ENCODE measurements at regions not wholly inside any gene's neighbourhood (a gene's known extent, or its start where the extent isn't known, plus 50 kb on each side); places are given as distances from the start of the nearest gene placed in this dataset.

DNA sequence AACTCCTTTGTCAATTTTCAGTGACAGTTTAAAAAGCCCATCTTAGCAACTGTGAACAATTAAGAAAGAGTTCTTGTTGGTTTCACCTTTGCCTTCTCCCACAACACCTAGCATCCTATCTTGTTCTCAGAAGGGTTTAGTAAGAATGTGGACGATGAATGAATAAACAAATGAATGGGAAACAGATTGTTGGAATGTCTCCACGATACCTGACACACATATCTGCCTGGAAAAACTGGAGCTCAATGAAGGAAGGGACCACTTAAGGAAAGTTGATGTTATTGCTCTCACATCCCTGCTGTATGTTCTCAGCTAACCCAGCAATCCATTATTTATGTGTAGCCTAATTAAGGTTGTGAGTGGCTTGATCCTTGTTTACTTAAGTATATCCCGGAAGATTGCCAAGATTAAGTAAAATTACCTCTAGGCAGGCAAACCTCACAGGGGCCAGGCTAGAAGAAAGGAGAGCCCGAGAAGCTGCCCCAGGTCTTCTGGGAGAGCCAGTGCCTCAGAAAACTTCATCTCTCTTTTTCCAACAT lies 286.4 kb downstream of the NXPE2 start:
- Histone ChIP-seq H3K4me3 (no peak overlapping the region), H3K9me3 (ENCODE audit: low read depth) (no peaks in the 10 kb centered on the region), H3K4me2 (peak overlapping the region; percentile 25), H3K36me3 (replicated peaks; ENCODE audit: insufficient read depth, low read depth) (no peaks in the 10 kb centered on the region), H3K27me3 (no peaks in the 10 kb centered on the region), H3K79me2 (no peaks in the 10 kb centered on the region), H3K9me2 (replicated peaks; ENCODE audit: insufficient read depth) (no peaks in the 10 kb centered on the region), H3K27ac (peak overlapping the region; percentile 47), H2AFZ (no peak overlapping the region), H3K4me1 (ENCODE audit: insufficient read depth) (peaks cover 20% of the 10 kb centered on the region), H4K20me1 (ENCODE audit: insufficient read depth, poor library complexity, severe bottlenecking) (no peaks in the 10 kb centered on the region)
- TF ChIP-seq EZH2 (IDR thresholded peaks at IDR 0.05; ENCODE audit: borderline replicate concordance) (no peak), EZH2phosphoT487 (IDR thresholded peaks at IDR 0.05; ENCODE audit: low read depth, severe bottlenecking, unreplicated experiment) (no peak)
- TF ChIP-seq, protein P1, sequence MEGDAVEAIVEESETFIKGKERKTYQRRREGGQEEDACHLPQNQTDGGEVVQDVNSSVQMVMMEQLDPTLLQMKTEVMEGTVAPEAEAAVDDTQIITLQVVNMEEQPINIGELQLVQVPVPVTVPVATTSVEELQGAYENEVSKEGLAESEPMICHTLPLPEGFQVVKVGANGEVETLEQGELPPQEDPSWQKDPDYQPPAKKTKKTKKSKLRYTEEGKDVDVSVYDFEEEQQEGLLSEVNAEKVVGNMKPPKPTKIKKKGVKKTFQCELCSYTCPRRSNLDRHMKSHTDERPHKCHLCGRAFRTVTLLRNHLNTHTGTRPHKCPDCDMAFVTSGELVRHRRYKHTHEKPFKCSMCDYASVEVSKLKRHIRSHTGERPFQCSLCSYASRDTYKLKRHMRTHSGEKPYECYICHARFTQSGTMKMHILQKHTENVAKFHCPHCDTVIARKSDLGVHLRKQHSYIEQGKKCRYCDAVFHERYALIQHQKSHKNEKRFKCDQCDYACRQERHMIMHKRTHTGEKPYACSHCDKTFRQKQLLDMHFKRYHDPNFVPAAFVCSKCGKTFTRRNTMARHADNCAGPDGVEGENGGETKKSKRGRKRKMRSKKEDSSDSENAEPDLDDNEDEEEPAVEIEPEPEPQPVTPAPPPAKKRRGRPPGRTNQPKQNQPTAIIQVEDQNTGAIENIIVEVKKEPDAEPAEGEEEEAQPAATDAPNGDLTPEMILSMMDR (IDR thresholded peaks at IDR 0.05; ENCODE audit: poor library complexity), result no peak
- DNase-seq (ENCODE audit: low spot score), result peak; percentile 15
- 25% methylated on average over 4 of the region's 4 CpGs for WGBS (ENCODE audit: low lambda C conversion rate, missing lambda C conversion rate)

GRCh38 chr11:114970927-114971645 lies 292.8 kb downstream of the NXPE2 start:
- 88% methylated on average over 9 of the region's 9 CpGs for WGBS (ENCODE audit: low lambda C conversion rate, missing lambda C conversion rate)
- Histone ChIP-seq H2AFZ (no peak overlapping the region), H3K9me3 (ENCODE audit: low read depth) (no peaks in the 10 kb centered on the region), H3K36me3 (replicated peaks; ENCODE audit: insufficient read depth, low read depth) (no peaks in the 10 kb centered on the region), H4K20me1 (ENCODE audit: insufficient read depth, poor library complexity, severe bottlenecking) (no peaks in the 10 kb centered on the region), H3K4me2 (no peak overlapping the region), H3K9me2 (replicated peaks; ENCODE audit: insufficient read depth) (no peaks in the 10 kb centered on the region), H3K4me3 (no peak overlapping the region), H3K27me3 (peaks cover 19% of the 10 kb centered on the region), H3K27ac (no peak overlapping the region), H3K4me1 (ENCODE audit: insufficient read depth) (peaks cover 5% of the 10 kb centered on the region), H3K79me2 (no peaks in the 10 kb centered on the region)
- TF ChIP-seq, protein P1 (IDR thresholded peaks at IDR 0.05; ENCODE audit: poor library complexity), result no peak
- TF ChIP-seq EZH2 (IDR thresholded peaks at IDR 0.05; ENCODE audit: borderline replicate concordance), result no peak
- TF ChIP-seq EZH2phosphoT487 (IDR thresholded peaks at IDR 0.05; ENCODE audit: low read depth, severe bottlenecking, unreplicated experiment), result no peak
- no peak for DNase-seq (ENCODE audit: low spot score)

- TF ChIP-seq EZH2 (IDR thresholded peaks at IDR 0.05; ENCODE audit: borderline replicate concordance), result no peak
- WGBS (ENCODE audit: low lambda C conversion rate, missing lambda C conversion rate), result 56% methylated on average over 2 of the region's 2 CpGs
- H3K4me2 ChIP-seq, result no peak overlapping the region
These were observed 293.8 kb downstream of the NXPE2 start for GRCh38 chr11:114972105-114972504.

DNA sequence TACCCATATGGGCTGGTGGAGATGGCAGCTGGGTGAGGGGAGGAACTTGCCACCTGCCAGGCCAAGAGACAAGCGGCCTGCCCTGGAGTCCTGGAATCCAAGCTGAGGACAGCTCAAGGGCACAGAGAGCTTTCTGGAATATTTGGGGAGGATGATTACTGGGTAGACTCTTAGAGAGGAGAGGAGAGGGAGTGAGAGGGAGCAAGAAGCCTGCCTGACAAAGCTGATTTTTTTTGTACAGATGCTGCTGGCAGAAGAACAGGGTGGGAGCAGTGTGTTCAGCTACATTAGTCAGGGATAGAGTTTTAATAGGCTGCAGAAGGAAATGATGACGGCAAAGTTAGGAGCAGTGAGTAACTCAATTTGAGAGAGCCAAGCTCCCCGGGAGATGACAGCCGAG lies 299.3 kb downstream of the NXPE2 start:
- no peak overlapping the region for H3K4me3 ChIP-seq
- 57% methylated on average over 4 of the region's 4 CpGs for WGBS (ENCODE audit: low lambda C conversion rate, missing lambda C conversion rate)
- no peaks in the 10 kb centered on the region for H4K20me1 ChIP-seq (ENCODE audit: insufficient read depth, poor library complexity, severe bottlenecking)
- H3K9me3 ChIP-seq (ENCODE audit: low read depth), result no peaks in the 10 kb centered on the region
- TF ChIP-seq EZH2 (IDR thresholded peaks at IDR 0.05; ENCODE audit: borderline replicate concordance), result no peak
- TF ChIP-seq, protein P1 (IDR thresholded peaks at IDR 0.05; ENCODE audit: poor library complexity), result no peak
- no peak for TF ChIP-seq EZH2phosphoT487 (IDR thresholded peaks at IDR 0.05; ENCODE audit: low read depth, severe bottlenecking, unreplicated experiment)
- H3K27ac ChIP-seq, result no peak overlapping the region
- H3K4me1 ChIP-seq (ENCODE audit: insufficient read depth), result peaks cover 3% of the 10 kb centered on the region
- H3K27me3 ChIP-seq, result peaks cover 18% of the 10 kb centered on the region
- H3K36me3 ChIP-seq (replicated peaks; ENCODE audit: insufficient read depth, low read depth), result no peaks in the 10 kb centered on the region
- H3K79me2 ChIP-seq, result no peaks in the 10 kb centered on the region
- DNase-seq (ENCODE audit: low spot score), result no peak
- no peak overlapping the region for H2AFZ ChIP-seq
- no peaks in the 10 kb centered on the region for H3K9me2 ChIP-seq (replicated peaks; ENCODE audit: insufficient read depth)
- H3K4me2 ChIP-seq, result no peak overlapping the region

More at GRCh38 chr11:114972105-114972504, 293.8 kb downstream of the NXPE2 start:
- Histone ChIP-seq H2AFZ (no peak overlapping the region), H3K27ac (no peak overlapping the region), H3K79me2 (no peaks in the 10 kb centered on the region), H3K4me3 (no peak overlapping the region), H3K27me3 (peaks cover 19% of the 10 kb centered on the region), H3K36me3 (replicated peaks; ENCODE audit: insufficient read depth, low read depth) (no peaks in the 10 kb centered on the region), H3K4me1 (ENCODE audit: insufficient read depth) (no peaks in the 10 kb centered on the region), H3K9me3 (ENCODE audit: low read depth) (no peaks in the 10 kb centered on the region), H4K20me1 (ENCODE audit: insufficient read depth, poor library complexity, severe bottlenecking) (no peaks in the 10 kb centered on the region), H3K9me2 (replicated peaks; ENCODE audit: insufficient read depth) (no peaks in the 10 kb centered on the region)
- no peak for DNase-seq (ENCODE audit: low spot score)
